GM12864 (cell line): ENCODE measurements at regions not wholly inside any gene's neighbourhood (a gene's known extent, or its start where the extent isn't known, plus 50 kb on each side); places are given as distances from the start of the nearest gene placed in this dataset.
A peak's percentile ranks its signal among the peaks of the same experiment; 100 is the strongest.

Experiments
- DNase-seq: peaks from one replicate; pipeline ENCODE4 v3.0.0-alpha.2; 2011; ENCODE audit warnings: low read depth
- H3K4me3 ChIP-seq: 2 replicates; pipeline ENCODE4 v1.5.1; 2011; ENCODE audit warnings: mild to moderate bottlenecking, low read depth, low read length, control low read depth
- TF ChIP-seq, protein P1 (sequence below): IDR thresholded peaks from 2 replicates; pipeline ENCODE4 v1.5.1; 2011; ENCODE audit warnings: low read depth, mild to moderate bottlenecking, moderate library complexity, low read length, control low read depth, inconsistent platforms; ENCODE audit errors: missing control alignments

DNA sequence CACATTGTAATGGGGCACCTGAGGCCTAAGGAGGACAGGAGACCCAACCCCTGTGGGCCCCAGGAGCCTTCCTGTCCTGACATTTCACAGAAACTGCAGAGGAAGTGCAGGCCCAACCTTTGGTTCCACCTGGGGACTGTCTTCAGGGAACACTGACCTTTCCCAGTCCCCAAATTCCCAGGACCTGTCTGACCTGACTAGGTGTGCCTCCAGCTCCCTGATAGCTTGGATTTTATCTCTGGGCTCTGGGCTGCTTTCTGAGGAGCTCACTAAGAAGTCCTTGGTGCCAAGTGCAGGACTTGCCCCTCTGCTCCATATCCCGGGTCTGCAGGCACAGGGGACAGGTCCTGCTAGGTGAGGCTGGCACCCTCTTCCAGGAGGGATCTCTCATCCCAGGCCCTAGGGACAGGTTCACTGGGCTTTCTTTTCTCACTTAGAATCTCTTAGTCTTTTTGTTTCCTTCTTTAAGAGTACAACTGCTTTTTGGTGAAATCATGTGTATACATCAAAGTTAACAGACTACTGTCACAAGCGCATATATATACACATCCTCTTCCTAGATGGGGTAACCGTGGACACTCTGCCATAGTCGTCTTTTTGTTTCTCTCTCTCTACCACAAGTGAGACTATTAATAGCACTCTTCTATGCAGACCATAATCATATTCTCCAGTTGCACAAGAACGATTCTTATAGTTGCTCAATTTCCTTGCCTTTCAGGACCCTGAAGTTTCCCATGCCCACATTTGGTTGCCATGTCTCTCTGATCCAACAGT is 72.0 kb upstream of the IGLL5 start:
- DNase-seq, result no peak
- TF ChIP-seq, protein P1, sequence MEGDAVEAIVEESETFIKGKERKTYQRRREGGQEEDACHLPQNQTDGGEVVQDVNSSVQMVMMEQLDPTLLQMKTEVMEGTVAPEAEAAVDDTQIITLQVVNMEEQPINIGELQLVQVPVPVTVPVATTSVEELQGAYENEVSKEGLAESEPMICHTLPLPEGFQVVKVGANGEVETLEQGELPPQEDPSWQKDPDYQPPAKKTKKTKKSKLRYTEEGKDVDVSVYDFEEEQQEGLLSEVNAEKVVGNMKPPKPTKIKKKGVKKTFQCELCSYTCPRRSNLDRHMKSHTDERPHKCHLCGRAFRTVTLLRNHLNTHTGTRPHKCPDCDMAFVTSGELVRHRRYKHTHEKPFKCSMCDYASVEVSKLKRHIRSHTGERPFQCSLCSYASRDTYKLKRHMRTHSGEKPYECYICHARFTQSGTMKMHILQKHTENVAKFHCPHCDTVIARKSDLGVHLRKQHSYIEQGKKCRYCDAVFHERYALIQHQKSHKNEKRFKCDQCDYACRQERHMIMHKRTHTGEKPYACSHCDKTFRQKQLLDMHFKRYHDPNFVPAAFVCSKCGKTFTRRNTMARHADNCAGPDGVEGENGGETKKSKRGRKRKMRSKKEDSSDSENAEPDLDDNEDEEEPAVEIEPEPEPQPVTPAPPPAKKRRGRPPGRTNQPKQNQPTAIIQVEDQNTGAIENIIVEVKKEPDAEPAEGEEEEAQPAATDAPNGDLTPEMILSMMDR, result no peak
- no peak overlapping the region for H3K4me3 ChIP-seq

DNA sequence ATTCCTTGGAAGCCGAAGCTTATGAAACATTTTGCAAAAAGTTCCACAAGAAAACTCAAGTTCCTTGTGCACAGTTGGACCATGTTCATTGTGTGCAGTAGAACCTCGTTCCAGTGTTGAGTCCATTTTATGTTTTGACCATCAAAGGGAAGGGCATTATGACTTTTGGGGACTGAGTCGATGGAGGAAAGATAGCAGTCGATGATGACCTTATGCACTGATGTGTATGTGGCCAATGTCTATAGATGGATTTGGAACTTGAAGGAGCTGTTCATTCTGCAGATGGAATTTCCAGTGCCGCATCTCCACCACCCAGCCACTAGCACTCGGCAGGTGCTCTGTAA is 71.5 kb upstream of the IGLL5 start:
- no peak for DNase-seq
- TF ChIP-seq, protein P1, result no peak
- H3K4me3 ChIP-seq, result no peak overlapping the region

DNA sequence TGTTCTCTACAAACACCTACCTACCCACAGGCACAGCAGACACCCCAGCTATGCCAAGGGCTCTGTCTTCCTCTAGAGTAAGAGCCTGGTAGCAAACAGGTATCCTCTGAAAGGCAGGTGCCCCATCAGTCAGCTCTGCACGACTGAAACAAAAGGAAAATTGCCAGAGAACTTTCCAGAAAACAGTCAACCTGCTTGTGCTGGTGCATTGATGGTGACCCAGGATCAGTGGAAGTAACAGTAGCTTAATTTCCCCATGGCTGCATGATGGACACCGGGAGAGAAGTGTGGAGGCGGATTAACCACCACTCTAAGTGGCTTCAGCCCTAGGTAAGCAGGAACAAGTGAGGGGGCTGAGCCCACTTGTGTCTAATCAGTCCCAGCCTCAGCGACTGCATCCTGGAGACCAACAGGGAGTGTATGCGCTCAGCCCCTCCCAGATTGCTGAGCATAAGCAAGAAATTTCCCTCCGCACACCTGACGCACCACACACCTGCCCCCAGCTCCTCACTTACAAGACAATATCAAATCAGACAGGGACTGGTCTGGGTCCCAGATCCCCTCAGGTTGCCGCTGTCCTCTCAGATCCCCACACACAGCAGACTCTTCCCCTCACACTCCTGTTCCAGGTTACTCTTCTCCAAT is 70.7 kb upstream of the IGLL5 start:
- TF ChIP-seq, protein P1, result no peak
- no peak for DNase-seq
- H3K4me3 ChIP-seq, result no peak overlapping the region

DNA sequence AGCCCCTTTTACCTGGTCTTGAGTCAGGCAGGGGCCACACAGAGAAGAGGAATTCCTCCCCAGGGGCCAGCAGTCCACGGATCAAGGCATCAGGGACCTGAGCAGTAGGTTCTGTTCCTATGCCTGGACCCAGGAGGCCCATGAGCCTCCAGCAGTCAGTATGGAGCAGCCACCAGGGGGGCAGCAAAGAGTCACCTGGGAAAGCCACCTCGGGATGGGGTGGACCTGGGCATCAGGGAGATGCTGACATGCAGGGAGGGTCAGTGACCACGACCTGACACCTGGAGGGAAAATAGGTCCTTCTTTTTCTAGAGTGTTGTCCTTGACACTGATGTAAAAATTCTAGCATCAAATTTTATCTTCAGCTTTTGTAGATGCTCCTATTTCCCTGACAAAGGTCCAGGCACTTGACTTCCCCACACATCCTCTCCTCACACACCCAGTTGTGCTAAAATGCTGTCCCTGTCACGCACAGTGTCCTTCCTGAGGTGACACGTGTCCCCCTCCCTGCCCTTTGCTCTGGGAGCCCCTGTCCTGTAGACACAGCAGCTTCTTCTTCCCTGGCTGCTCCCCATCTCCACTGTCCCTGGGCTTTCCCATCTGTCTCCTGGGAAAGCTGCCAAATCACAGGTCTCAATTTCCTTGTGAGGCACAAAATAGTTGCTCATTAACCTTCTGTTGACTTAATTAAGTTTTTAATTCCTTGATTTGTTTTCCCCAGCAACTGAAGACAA is 70.0 kb upstream of the IGLL5 start:
- DNase-seq, result no peak
- H3K4me3 ChIP-seq, result no peak overlapping the region
- TF ChIP-seq, protein P1, result no peak

DNA sequence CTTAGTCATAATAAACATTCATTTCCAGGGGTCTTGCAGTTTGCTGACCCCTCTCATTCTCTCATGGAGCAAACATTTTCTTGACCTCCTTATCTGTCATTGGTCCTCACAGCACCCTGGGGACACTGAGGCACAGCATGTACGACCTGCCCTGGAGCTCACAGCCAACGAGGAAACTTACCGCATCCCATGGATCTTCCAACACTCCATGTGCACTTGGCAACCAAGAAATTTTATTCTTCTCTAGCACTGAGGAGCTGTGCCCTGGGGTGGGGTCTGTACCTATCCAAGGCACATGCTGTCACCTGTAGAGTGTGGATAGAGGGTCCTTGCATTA is 69.4 kb upstream of the IGLL5 start:
- TF ChIP-seq, protein P1, result no peak
- H3K4me3 ChIP-seq, result no peak overlapping the region
- DNase-seq, result no peak

DNA sequence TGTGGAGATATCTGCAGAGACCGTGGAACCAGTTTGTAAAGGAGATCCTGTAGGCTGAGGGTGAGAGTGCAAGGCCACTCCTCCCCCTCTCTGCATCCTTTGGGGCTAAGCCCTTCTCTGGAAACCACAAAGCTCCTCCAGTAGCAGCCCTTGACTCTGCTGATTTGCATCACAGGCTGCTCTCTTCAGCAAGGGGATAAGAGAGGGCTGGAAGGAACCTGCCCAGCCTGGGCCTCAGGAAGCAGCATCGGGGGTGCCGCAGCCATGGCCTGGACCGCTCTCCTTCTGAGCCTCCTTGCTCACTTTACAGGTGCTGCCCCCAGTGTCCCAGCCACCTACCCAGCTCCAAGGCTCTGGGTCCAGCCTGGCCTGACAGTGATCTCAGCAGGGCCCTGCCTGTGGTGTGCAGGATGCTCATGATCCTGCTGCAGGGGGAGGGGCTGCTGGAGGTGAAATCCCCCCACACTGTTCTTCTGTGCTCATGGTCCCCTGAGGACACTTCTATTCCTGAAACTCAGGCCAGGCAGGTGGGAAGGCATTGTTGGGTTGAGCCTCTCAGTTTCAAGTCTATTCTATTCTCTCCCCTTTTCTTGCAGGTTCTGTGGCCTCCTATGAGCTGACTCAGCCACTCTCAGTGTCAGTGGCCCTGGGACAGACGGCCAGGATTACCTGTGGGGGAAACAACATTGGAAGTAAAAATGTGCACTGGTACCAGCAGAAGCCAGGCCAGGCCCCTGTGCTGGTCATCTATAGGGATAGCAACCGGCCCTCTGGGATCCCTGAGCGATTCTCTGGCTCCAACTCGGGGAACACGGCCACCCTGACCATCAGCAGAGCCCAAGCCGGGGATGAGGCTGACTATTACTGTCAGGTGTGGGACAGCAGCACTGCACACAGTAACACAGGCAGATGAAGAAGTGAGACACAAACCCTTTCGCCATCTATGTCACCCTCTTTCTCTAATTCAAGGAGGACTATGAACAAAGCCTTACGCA is 68.5 kb upstream of the IGLL5 start:
- TF ChIP-seq, protein P1, result no peak
- H3K4me3 ChIP-seq, result no peak overlapping the region
- DNase-seq, result peak; percentile 70
